GM08714 (cell line): ENCODE measurements at regions not wholly inside any gene's neighbourhood (a gene's known extent, or its start where the extent isn't known, plus 50 kb on each side); places are given as distances from the start of the nearest gene placed in this dataset.
"Not testable (repeated sequence)": the region's sequence is repeated elsewhere in the genome, so short reads cannot be mapped to it uniquely, and the experiment has no call there.

ENCODE experiments used
- H3K4me3 ChIP-seq: fragments of 200-500 bp; sonication (Bioruptor generic); 2 replicates; pipeline ENCODE4 v1.5.1; 2014; ENCODE audit warnings: mild to moderate bottlenecking, low read length, inconsistent platforms
- ZNF274 ChIP-seq: IDR thresholded peaks from 2 replicates; pipeline ENCODE4 v1.6.1; 2012; ENCODE audit warnings: mild to moderate bottlenecking, low read depth, low read length

DNA sequence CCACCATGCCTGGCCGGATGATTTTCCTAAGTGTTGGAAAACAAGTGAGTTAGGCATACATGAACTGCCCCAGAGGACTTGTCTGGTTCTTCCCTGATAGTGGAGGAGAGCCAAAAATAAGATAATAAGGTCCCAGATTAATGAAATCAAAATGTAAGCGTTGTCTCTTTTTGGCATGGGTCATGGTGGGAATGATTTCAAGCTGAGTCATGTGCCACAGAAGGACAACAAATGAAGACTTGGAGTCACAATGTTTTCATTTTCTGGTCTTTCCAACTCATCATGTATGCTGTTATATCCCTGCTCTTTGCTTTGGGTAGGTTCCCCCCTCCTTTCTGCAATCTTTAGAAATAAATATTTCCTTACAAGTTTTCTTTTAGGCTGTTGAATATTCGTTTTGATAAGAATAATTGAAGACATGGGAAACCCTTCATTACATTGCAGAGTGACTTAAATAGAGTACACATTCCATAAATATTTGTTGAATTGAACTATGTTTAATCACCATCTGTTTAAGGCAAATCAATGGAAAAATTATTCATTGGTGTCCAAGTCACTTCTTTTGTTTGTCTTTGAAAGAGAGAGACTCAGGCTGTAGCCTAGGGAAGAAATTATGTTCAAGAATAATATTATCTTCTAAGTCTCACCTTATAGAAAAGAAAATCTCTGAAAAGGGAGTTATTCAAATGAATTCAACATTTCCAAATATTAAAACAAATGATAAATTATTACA lies 196.3 kb downstream of the CSNK1G3 start:
- no peak overlapping the region for H3K4me3 ChIP-seq
- TF ChIP-seq ZNF274, result no peak

DNA sequence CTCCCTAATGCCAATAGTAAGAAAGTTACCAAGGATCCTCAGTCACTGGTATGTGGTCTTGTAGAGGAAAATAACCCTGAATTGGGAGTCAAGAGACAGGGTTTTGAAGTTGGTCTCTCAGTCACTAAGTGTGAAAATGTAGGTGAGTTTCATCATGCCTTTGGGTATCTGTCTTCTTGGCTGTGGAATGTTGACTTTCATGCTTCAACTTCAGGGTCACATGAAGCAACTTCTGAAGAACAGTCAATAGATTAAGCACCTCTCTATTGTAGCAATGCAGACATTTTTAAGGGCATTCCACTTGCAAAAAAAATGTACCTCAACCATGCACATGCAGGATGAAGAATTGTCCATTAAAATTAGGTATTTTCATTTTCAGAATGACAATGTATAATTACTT lies 194.6 kb downstream of the CSNK1G3 start:
- H3K4me3 ChIP-seq, result no peak overlapping the region
- no peak for TF ChIP-seq ZNF274

DNA sequence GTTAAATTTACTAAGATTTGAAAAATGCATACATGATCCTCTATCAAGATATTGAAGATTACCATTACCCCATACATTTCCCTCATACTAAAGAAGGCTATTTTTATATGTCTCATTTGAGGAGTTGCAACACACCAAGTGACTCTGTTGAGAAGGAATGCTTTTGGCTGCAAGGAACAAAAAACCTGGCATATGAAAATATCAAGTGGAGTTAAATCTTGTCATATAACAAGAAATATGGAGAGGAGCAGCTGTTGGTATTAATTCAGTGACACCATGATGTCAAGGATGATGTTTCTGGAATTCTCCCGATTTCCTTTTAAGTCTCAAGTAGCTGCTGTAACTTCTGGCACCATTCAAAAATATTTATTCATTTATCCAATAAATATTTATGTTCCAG lies 193.8 kb downstream of the CSNK1G3 start:
- no peak overlapping the region for H3K4me3 ChIP-seq
- no peak for TF ChIP-seq ZNF274

DNA sequence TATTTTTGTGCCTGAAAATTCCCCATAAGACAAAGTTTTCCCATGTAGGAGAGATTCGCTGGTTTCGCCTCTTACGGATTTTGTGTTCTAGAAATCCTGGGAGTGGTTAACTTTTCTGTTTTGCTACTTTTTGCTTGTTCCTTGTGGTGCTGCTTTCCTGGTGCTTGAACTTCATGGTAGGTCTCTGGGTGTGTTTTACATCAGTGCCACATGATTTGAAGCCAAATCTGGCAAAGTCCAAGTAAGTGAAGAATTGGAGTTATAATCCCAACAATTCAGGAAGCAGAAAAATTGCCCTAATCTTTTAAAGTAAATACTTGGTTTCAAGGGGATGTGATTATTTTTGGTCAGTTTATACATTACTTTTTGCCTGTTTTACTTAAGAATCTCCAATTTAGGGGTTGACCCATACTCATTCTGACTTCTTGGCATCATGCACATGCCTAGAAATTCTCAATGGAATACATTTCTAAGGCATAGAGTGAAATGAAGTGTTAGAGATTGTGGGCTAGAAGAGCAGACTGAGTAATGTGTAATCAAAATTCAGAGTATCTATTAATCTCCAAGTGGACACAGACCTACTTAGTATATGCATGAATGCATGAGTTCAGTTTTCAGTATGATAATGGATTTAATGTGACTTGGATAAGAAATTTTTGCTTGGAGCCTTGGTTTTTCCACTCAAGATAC lies 189.7 kb downstream of the CSNK1G3 start:
- TF ChIP-seq ZNF274, result no peak
- no peak overlapping the region for H3K4me3 ChIP-seq

DNA sequence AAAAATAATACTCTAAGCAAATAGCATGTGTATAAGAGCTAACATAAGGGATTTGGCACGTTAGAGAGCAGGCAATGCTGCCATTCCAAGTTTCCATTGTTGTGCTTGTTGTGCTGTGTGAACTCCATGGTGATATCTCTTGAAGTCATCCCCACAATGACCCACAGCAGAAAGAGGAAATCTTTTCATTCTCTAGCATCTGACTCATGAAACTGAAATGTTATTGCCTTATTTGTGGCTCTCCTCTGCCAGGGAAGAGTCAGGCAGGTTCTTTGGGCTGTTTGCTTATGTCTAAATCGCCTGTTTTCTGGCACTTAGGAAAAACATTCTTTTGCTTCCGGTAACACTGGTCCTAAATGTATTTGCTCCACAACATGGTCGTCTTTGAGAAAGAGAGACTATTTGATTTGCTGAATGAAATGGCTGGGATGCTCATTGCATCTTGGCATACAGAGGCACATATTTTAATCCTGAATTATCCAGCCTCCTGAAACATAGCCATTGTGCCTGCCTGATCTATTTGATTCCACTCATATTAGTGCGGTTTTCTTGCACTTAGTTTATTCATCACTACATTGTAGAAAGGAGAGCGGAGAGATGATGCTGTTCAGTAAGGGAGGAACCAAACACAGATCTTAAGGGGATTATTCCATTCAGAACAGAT lies 188.8 kb downstream of the CSNK1G3 start:
- TF ChIP-seq ZNF274, result no peak
- no peak overlapping the region for H3K4me3 ChIP-seq

DNA sequence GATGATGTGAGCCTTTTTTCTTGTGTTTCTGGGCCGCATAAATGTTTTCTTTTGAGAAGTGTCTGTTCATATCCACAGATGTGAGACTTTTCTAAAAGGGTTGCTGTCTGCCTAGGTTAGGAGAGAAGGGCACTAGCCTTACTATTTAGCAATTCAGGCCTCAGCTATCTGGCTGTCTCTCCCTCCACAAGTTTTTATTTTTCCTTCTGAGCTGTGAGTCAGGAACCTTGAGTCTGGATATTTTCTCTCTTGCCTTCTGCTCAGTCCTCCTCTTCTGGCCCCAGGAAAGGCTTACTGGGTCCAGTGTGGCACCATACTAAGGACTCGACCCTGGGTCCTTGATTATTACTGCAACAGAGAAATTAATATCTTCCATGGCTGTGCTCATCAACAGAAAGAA lies 187.6 kb downstream of the CSNK1G3 start:
- no peak for TF ChIP-seq ZNF274
- H3K4me3 ChIP-seq, result no peak overlapping the region

DNA sequence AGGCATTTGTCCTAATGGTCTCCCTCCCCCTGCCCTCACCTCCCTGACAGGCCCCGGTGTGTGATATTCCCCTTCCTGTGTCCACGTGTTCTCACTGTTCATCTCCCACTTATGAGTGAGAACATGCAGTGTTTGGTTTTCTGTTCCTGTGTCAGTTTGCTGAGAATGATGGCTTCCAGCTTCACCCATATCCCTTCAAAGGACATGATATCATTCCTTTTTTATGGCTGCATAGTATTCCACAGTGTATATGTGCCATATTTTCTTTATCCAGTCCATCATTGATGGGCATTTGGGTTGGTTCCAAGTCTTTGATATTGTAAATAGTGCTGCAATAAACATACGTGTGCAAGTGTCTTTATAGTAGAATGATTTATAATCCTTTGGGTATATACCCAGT lies 187.0 kb downstream of the CSNK1G3 start:
- H3K4me3 ChIP-seq, result not testable (repeated sequence)

DNA sequence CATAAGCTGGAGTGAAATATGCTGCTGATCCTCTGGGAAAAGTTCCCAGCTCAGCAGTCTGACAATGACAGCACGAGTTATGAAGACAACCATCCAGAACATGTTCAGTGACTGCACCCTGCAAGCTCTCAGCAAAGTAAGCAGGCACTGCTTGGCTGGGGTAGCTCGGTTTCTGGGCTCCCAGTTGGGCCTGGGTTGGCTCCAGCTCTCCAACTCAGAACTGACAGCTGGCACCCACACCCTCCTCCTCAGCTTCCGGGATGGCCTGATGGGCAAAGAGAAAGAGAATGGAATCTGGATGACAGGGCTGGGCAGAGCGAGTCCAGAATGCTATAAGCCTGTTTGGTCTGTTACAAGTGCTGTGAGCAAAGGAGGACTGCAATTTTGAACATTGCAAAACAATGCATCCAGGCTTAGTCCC lies 185.0 kb downstream of the CSNK1G3 start:
- no peak overlapping the region for H3K4me3 ChIP-seq
- TF ChIP-seq ZNF274, result no peak

DNA sequence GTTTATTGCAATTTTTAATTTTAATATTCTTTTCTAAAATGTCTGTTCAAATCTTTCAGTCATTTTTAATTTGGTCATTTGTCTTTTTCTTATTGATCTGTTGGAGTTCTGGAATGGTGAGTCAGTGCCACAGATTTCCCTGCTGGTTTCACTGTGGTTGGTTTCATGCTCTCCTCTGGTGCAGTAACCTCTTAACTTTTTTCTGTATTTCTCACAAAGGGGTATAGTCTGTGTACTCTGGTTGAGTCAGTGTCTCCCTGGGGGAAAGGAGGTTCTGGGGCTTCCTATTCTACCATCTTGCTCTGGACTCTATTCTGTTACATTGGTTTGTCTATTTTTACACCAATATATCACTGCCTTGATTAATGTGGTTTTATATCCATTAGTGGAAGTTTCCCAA lies 178.8 kb downstream of the CSNK1G3 start:
- H3K4me3 ChIP-seq, result no peak overlapping the region
- TF ChIP-seq ZNF274, result no peak

DNA sequence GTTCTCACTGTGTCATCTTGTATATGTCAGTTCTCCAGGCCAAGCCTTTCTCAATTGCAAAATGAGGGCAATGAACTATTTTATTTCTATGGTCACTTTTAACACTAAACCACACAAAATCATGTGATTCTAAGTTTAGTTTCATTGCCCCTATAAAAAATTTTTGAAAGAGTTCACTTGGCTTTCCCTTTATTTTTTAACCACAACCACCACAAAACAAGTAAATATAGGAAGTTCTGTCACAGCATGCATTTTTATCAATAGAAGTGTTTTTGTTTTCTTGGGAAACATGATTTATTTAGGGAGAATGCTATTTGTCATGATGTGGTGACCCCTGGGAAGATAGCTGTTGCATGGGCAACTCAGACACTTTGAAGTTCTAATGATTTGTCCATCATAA lies 169.1 kb downstream of the CSNK1G3 start:
- TF ChIP-seq ZNF274, result no peak
- no peak overlapping the region for H3K4me3 ChIP-seq

DNA sequence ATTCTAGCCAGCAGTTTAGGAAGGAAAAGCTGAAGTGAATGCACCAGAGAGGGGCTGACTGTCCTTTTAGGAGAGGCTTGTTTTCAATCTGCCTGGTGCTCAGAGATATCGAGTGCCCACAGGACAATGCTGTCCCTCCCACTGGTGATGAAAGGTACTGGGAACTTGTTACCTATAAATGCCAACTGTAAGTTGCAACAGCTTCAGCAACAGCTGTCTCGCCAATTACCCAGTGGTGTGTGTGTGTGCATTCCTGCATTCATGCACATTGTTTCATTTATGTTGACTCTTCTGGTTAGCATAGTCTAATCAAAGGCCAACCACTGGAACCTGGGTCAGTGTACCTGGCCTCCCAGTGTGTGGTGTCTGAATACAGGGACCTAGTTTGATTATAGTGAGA lies 161.1 kb downstream of the CSNK1G3 start:
- no peak overlapping the region for H3K4me3 ChIP-seq
- no peak for TF ChIP-seq ZNF274

DNA sequence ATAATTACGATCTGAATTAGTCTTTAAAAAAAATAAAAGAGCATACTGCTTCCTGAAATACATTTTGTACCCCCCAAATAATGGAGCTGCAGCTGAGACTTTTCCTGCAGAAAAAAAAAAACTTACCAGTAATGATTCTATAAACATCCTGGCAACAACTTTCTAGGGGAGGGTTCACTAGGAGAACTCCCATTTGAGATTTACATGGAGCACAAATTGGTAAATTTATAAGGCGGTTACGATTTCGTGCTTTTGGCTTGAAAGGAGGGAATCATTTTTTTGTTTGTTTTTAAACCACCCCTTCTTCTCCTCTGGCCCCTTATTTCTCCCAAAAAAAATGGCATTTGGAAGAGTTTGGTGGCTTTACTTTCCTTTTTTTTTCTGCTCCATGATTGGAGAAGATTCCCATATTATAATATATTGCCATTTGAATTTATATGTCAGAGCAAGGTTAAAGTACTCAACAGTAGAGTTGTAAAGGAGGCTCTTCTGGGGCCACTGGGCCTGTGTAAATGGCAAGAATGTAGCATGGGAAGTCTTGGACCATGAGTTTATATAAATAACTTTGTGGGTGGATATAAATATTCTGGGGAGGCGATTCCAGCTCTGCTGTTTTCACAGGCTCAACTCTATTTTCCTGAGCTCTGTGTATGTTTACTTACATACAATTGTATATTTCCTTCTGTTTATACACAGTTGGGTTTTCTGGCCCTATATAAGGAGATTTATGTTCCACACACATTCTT lies 159.9 kb downstream of the CSNK1G3 start:
- H3K4me3 ChIP-seq, result no peak overlapping the region
- TF ChIP-seq ZNF274, result no peak

DNA sequence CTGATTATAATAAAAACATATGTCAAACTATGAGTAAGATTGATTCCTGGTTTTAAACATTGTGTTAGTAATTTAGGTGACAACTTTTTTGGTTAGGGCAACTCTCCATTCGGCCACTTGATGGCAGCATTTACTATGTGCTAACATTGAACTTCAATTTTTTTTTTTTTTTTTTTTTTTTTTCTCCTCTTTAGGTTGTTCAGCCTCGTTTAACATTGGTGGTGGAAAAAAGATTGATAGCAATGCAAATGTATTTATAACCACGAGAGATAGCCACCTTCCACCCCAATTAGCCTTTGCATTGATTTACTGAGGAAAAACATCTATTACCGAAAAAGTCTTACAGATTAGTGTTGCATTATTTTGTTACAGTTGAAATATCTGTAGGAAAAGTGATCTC lies 159.1 kb downstream of the CSNK1G3 start:
- no peak for TF ChIP-seq ZNF274

More for the DNA sequence above, 159.1 kb downstream of the CSNK1G3 start:
- H3K4me3 ChIP-seq, result no peak overlapping the region
